AG10803 (cell line): ENCODE measurements at regions not wholly inside any gene's neighbourhood (a gene's known extent, or its start where the extent isn't known, plus 50 kb on each side); places are given as distances from the start of the nearest gene placed in this dataset.

ENCODE experiments used
- DNase-seq: peaks from one replicate; pipeline ENCODE4 v3.0.0; 2010; ENCODE audit warnings: low read depth
- H3K4me3 ChIP-seq: 2 replicates; pipeline ENCODE4 v1.5.1; 2011; ENCODE audit warnings: mild to moderate bottlenecking, low read length, control low read depth
- CTCF ChIP-seq: conservative IDR thresholded peaks from 2 replicates; pipeline ENCODE4 v1.5.1; 2011; ENCODE audit warnings: mild to moderate bottlenecking, low read length, control low read depth, inconsistent platforms

GRCh38 chr3:86221601-86222000 is 769.3 kb downstream of the VGLL3 start:
- no peak overlapping the region for H3K4me3 ChIP-seq
- TF ChIP-seq CTCF = no peak
- DNase-seq = no peak

- no peak for TF ChIP-seq CTCF
- H3K4me3 ChIP-seq = no peak overlapping the region
- DNase-seq = no peak
These were observed 782.2 kb downstream of the VGLL3 start for GRCh38 chr3:86208772-86209171.

- TF ChIP-seq CTCF = no peak
- no peak for DNase-seq
- H3K4me3 ChIP-seq = no peak overlapping the region
These were observed 808.3 kb downstream of the VGLL3 start for GRCh38 chr3:86182606-86183005.

GRCh38 chr3:86180696-86181095 is 810.3 kb downstream of the VGLL3 start:
- H3K4me3 ChIP-seq = no peak overlapping the region
- no peak for TF ChIP-seq CTCF
- DNase-seq = no peak

GRCh38 chr3:86178095-86178494 is 812.9 kb downstream of the VGLL3 start:
- TF ChIP-seq CTCF = no peak
- no peak overlapping the region for H3K4me3 ChIP-seq
- DNase-seq = no peak

GRCh38 chr3:86176445-86176784 is 814.5 kb downstream of the VGLL3 start:
- H3K4me3 ChIP-seq = no peak overlapping the region
- DNase-seq = no peak
- TF ChIP-seq CTCF = no peak

- H3K4me3 ChIP-seq = no peak overlapping the region
- no peak for TF ChIP-seq CTCF
- DNase-seq = no peak
These were observed 815.1 kb downstream of the VGLL3 start for GRCh38 chr3:86175593-86176444.
